ENCODE measurements at regions not wholly inside any gene's neighbourhood (a gene's known extent, or its start where the extent isn't known, plus 50 kb on each side); places are given as distances from the start of the nearest gene placed in this dataset.

DNA sequence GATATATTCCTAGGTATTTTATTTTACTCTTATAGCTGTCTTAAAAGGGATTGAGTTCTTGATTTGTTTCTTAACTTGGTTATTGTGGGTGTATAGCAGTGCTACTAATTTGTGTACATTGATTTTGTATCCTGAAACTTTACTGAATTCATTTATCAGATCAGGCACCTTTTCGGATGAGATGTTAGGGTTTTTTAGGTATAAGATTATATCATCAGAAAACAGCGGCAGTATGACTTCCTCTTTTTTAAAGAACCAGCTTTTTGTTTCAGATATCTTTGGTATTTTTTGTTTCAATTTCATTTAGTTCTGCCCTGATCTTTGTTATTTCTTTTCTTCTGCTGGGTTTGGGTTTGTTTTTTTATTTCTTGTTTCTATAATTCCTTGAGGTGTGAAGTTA, 382.4 kb upstream of the ADGRB3 start:
- TF ChIP-seq TAF1 (IDR thresholded peaks at IDR 0.05; ENCODE audit: borderline replicate concordance, insufficient read depth, low read length) = no peak
- TF ChIP-seq, protein P1, sequence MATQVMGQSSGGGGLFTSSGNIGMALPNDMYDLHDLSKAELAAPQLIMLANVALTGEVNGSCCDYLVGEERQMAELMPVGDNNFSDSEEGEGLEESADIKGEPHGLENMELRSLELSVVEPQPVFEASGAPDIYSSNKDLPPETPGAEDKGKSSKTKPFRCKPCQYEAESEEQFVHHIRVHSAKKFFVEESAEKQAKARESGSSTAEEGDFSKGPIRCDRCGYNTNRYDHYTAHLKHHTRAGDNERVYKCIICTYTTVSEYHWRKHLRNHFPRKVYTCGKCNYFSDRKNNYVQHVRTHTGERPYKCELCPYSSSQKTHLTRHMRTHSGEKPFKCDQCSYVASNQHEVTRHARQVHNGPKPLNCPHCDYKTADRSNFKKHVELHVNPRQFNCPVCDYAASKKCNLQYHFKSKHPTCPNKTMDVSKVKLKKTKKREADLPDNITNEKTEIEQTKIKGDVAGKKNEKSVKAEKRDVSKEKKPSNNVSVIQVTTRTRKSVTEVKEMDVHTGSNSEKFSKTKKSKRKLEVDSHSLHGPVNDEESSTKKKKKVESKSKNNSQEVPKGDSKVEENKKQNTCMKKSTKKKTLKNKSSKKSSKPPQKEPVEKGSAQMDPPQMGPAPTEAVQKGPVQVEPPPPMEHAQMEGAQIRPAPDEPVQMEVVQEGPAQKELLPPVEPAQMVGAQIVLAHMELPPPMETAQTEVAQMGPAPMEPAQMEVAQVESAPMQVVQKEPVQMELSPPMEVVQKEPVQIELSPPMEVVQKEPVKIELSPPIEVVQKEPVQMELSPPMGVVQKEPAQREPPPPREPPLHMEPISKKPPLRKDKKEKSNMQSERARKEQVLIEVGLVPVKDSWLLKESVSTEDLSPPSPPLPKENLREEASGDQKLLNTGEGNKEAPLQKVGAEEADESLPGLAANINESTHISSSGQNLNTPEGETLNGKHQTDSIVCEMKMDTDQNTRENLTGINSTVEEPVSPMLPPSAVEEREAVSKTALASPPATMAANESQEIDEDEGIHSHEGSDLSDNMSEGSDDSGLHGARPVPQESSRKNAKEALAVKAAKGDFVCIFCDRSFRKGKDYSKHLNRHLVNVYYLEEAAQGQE (IDR thresholded peaks at IDR 0.05; ENCODE audit: insufficient read depth in 1 of 2, low read depth in 2 of 2, low read length in 2 of 2) = no peak
